NCI-H1694 treated with DMSO at 0.1 percent for 48 hours (cell line): ENCODE measurements at regions not wholly inside any gene's neighbourhood (a gene's known extent, or its start where the extent isn't known, plus 50 kb on each side); places are given as distances from the start of the nearest gene placed in this dataset.
"Not testable (repeated sequence)": the region's sequence is repeated elsewhere in the genome, so short reads cannot be mapped to it uniquely, and the experiment has no call there.

ENCODE experiments used
- DNase-seq: peaks from one replicate; lab custom pipeline; 2025; lab: John Stamatoyannopoulos, UW

GRCh38 chr6:72533606-72534005, 88.3 kb upstream of the KCNQ5 start:
- DNase-seq = no peak

- DNase-seq = no peak
Measured at GRCh38 chr6:72534236-72534635, 87.6 kb upstream of the KCNQ5 start.

GRCh38 chr6:72535124-72535523, 86.7 kb upstream of the KCNQ5 start:
- DNase-seq = no peak

GRCh38 chr6:72547020-72547419, 74.8 kb upstream of the KCNQ5 start:
- no peak for DNase-seq

GRCh38 chr6:72551470-72551869, 70.4 kb upstream of the KCNQ5 start:
- no peak for DNase-seq

- DNase-seq = no peak
Measured at GRCh38 chr6:72552938-72553337, 68.9 kb upstream of the KCNQ5 start.

GRCh38 chr6:72553531-72554511, 68.0 kb upstream of the KCNQ5 start:
- DNase-seq = no peak

- no peak for DNase-seq
Measured at GRCh38 chr6:72554761-72555221, 67.1 kb upstream of the KCNQ5 start.

- DNase-seq = no peak
Measured at GRCh38 chr6:72559067-72559466, 62.8 kb upstream of the KCNQ5 start.

GRCh38 chr6:72559555-72559954, 62.3 kb upstream of the KCNQ5 start:
- DNase-seq = no peak

GRCh38 chr6:72560721-72561593, 60.9 kb upstream of the KCNQ5 start:
- DNase-seq = no peak

- DNase-seq = no peak
Measured at GRCh38 chr6:72561629-72562028, 60.2 kb upstream of the KCNQ5 start.

- no peak for DNase-seq
Measured at GRCh38 chr6:72564231-72564630, 57.6 kb upstream of the KCNQ5 start.

- not testable (repeated sequence) for DNase-seq
Measured at GRCh38 chr6:72571993-72572392, 49.9 kb upstream of the KCNQ5 start.
